Upper lobe of left lung (tissue), 6 donors: ENCODE measurements at regions not wholly inside any gene's neighbourhood (a gene's known extent, or its start where the extent isn't known, plus 50 kb on each side); places are given as distances from the start of the nearest gene placed in this dataset.

Experiments used
- ATAC-seq, 2 donors: fragments of 200-7000 bp; cut with Tn5 transposase; one replicate each; pipeline ENCODE4 v1.9.1; 2022; ENCODE audit warnings: mild to moderate bottlenecking in 2 of 2, moderate library complexity in 2 of 2; ENCODE audit not compliant: low FRiP score in 2 of 2
- DNase-seq, 2 donors: peaks; one replicate each; pipeline ENCODE4 v3.0.0-alpha.2; 2019 to 2020
- H3K27ac ChIP-seq, 4 donors: fragments of 200-600 bp; sonication (generic); one replicate each; pipeline ENCODE4 v1.5.1; 2016 to 2019
- H3K27me3 ChIP-seq, 4 donors: fragments of 200-600 bp; sonication (generic); one replicate each; pipeline ENCODE4 v1.5.1; 2017 to 2019
- H3K36me3 ChIP-seq, 4 donors: fragments of 200-600 bp; sonication (generic); one replicate each; pipeline ENCODE4 v1.5.1; 2016 to 2019
- H3K4me1 ChIP-seq, 4 donors: fragments of 200-600 bp; sonication (generic); one replicate each; pipeline ENCODE4 v1.5.1; 2018 to 2019
- H3K4me3 ChIP-seq, 4 donors: fragments of 200-600 bp; sonication (generic); one replicate each; pipeline ENCODE4 v1.5.1; 2017 to 2019; ENCODE audit warnings: mild to moderate bottlenecking in 2 of 4, moderate library complexity in 1 of 4
- H3K9me3 ChIP-seq, 4 donors: fragments of 200-600 bp; sonication (generic); one replicate each; pipeline ENCODE4 v1.5.1; 2018 to 2019
- CTCF ChIP-seq, 6 experiments: fragments of 450-650 bp in 4 of 6; fragments of 200-600 bp in 2 of 6; sonication (generic) in 2 of 6; IDR thresholded peaks; one replicate each; pipeline ENCODE4 v1.5.1; 2016 to 2019; ENCODE audit warnings: antibody characterized with exemption in 6 of 6
- EP300 ChIP-seq, 4 donors: sonication (generic); formaldehyde crosslinking; IDR thresholded peaks; one replicate each; pipeline ENCODE4 v1.5.1; 2017; ENCODE audit warnings: antibody characterized with exemption in 4 of 4, control low read depth in 2 of 4
- POLR2A ChIP-seq, 4 donors: fragments of 450-650 bp; IDR thresholded peaks; one replicate each; pipeline ENCODE4 v1.5.1; 2016 to 2017; ENCODE audit warnings: antibody characterized with exemption in 4 of 4, mild to moderate bottlenecking in 2 of 4
- POLR2AphosphoS5 ChIP-seq, 2 donors: sonication (generic); formaldehyde crosslinking; IDR thresholded peaks; one replicate each; pipeline ENCODE4 v1.5.1; 2017; ENCODE audit warnings: antibody characterized with exemption in 2 of 2
- WGBS, 2 donors: methylation state at CpG; one replicate each; pipeline ENCODE4 v1.1.5; 2017 to 2018; 5-methylcytosine and 5-hydroxymethylcytosine counted together
- donor health status: DM: no; HTN: no; CAD: no; lungs with moderate emphysema.
- donor health status: DM: no; HTN: yes; CAD: no; lungs with severe emphysema.

- Histone ChIP-seq H3K27me3 (no peaks in the 10 kb centered on the region), H3K27ac (no peak overlapping the region), H3K4me1 (no peaks in the 10 kb centered on the region), H3K36me3 (no peaks in the 10 kb centered on the region), H3K4me3 (no peak overlapping the region), H3K9me3 (no peaks in the 10 kb centered on the region)
- TF ChIP-seq CTCF (IDR thresholded peaks at IDR 0.05) (no peak), EP300 (IDR thresholded peaks at IDR 0.05) (no peak), POLR2A (IDR thresholded peaks at IDR 0.05) (no peak), POLR2AphosphoS5 (IDR thresholded peaks at IDR 0.05) (no peak)
- ATAC-seq, result no peak
- 80 to 81% methylated on average over 10 of the region's 10 CpGs for WGBS, 2 donors
- DNase-seq, result no peak
Observed at GRCh38 chr13:40379794-40380578, 286.5 kb downstream of the FOXO1 start.

GRCh38 chr13:40381935-40382764 lies 284.3 kb downstream of the FOXO1 start:
- TF ChIP-seq EP300 (IDR thresholded peaks at IDR 0.05), result no peak
- no peak for TF ChIP-seq POLR2AphosphoS5 (IDR thresholded peaks at IDR 0.05)
- TF ChIP-seq CTCF (IDR thresholded peaks at IDR 0.05), result no peak
- TF ChIP-seq POLR2A (IDR thresholded peaks at IDR 0.05), result no peak
- 94 to 97% methylated on average over 17 to 27 of the region's 27 CpGs for WGBS, 2 donors
- Histone ChIP-seq H3K4me1 (no peaks in the 10 kb centered on the region), H3K36me3 (no peaks in the 10 kb centered on the region), H3K9me3 (no peaks in the 10 kb centered on the region), H3K27me3 (no peaks in the 10 kb centered on the region), H3K27ac (no peak overlapping the region), H3K4me3 (no peak overlapping the region)
- DNase-seq (peak in 1 of 2 donors; percentile 40), ATAC-seq (no peak)

- no peaks in the 10 kb centered on the region for H3K27me3 ChIP-seq
- H3K9me3 ChIP-seq, result no peaks in the 10 kb centered on the region
- DNase-seq, result peak in 1 of 2 donors; percentile 53
- no peak overlapping the region for H3K4me3 ChIP-seq
- no peaks in the 10 kb centered on the region for H3K36me3 ChIP-seq
- no peak for TF ChIP-seq CTCF (IDR thresholded peaks at IDR 0.05)
- no peak for TF ChIP-seq POLR2A (IDR thresholded peaks at IDR 0.05)
- TF ChIP-seq POLR2AphosphoS5 (IDR thresholded peaks at IDR 0.05), result no peak
- no peak for TF ChIP-seq EP300 (IDR thresholded peaks at IDR 0.05)
- no peaks in the 10 kb centered on the region for H3K4me1 ChIP-seq
- ATAC-seq, result no peak
- 68 to 77% methylated on average over 5 to 7 of the region's 7 CpGs for WGBS, 2 donors
- no peak overlapping the region for H3K27ac ChIP-seq
Observed at GRCh38 chr13:40383132-40383531, 283.3 kb downstream of the FOXO1 start.

- TF ChIP-seq POLR2AphosphoS5 (IDR thresholded peaks at IDR 0.05) (no peak), CTCF (IDR thresholded peaks at IDR 0.05) (no peak), POLR2A (IDR thresholded peaks at IDR 0.05) (no peak), EP300 (IDR thresholded peaks at IDR 0.05) (no peak)
- no peak for ATAC-seq
Observed at GRCh38 chr13:40383885-40384284, 282.6 kb downstream of the FOXO1 start.

More at GRCh38 chr13:40383885-40384284, 282.6 kb downstream of the FOXO1 start:
- no peaks in the 10 kb centered on the region for H3K9me3 ChIP-seq
- H3K4me3 ChIP-seq, result no peak overlapping the region
- DNase-seq, result no peak
- H3K36me3 ChIP-seq, result no peaks in the 10 kb centered on the region
- peaks cover 0 to 5% (median 0%) of the 10 kb centered on the region in 4 donors for H3K4me1 ChIP-seq
- no peak overlapping the region for H3K27ac ChIP-seq
- 85 to 88% methylated on average over 4 of the region's 4 CpGs for WGBS, 2 donors
- no peaks in the 10 kb centered on the region for H3K27me3 ChIP-seq
